AG04449 (cell line): ENCODE measurements at regions not wholly inside any gene's neighbourhood (a gene's known extent, or its start where the extent isn't known, plus 50 kb on each side); places are given as distances from the start of the nearest gene placed in this dataset.

Source experiments
- CTCF ChIA-PET: fragments of 350-600 bp; formaldehyde crosslinking; extraction: SDS; loops from one replicate; lab custom pipeline; 2021; ENCODE audit warnings: antibody characterized with exemption; lab: Yijun Ruan, JAX
- POLR2A ChIA-PET: fragments of 400-600, 350-600 bp; formaldehyde crosslinking; extraction: SDS; loops from one replicate; lab custom pipeline; 2020; ENCODE audit warnings: antibody characterized with exemption, inconsistent platforms; lab: Yijun Ruan, JAX
- DNase-seq: peaks from one replicate; pipeline ENCODE4 v3.0.0-alpha.2; 2010; ENCODE audit warnings: low read depth, low spot score
- H3K4me3 ChIP-seq: 2 replicates; pipeline ENCODE4 v1.5.1; 2011; ENCODE audit warnings: low read depth, mild to moderate bottlenecking, control low read depth, low read length
- TF ChIP-seq, protein P1 (sequence below): IDR thresholded peaks from one replicate; pipeline ENCODE4 v1.5.1; 2011; ENCODE audit warnings: mild to moderate bottlenecking, moderate library complexity, low read length, control low read depth, inconsistent platforms; ENCODE audit not compliant: insufficient read depth; ENCODE audit errors: missing control alignments

DNA sequence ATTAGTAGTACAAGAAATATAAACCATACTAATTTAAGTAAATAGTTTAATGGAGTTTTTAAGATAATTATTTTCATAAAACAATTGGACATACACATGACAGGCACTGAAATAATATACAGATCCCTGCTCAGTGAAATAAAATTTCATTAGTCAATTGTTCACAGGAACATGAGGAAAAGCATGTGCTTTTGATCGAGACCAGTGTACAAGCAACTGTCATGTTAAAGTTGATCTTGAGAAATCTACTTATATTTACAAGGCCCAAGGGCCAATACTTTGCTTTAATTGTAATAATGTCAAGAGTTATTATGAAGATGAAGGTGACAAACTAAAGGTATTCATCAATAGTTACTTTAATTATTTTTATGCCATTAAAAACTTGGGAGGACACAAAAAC lies 792.7 kb upstream of the LUZP2 start:
- ChIA-PET POLR2A (no interaction called here), CTCF (no interaction called here)
- TF ChIP-seq, protein P1, sequence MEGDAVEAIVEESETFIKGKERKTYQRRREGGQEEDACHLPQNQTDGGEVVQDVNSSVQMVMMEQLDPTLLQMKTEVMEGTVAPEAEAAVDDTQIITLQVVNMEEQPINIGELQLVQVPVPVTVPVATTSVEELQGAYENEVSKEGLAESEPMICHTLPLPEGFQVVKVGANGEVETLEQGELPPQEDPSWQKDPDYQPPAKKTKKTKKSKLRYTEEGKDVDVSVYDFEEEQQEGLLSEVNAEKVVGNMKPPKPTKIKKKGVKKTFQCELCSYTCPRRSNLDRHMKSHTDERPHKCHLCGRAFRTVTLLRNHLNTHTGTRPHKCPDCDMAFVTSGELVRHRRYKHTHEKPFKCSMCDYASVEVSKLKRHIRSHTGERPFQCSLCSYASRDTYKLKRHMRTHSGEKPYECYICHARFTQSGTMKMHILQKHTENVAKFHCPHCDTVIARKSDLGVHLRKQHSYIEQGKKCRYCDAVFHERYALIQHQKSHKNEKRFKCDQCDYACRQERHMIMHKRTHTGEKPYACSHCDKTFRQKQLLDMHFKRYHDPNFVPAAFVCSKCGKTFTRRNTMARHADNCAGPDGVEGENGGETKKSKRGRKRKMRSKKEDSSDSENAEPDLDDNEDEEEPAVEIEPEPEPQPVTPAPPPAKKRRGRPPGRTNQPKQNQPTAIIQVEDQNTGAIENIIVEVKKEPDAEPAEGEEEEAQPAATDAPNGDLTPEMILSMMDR = no peak
- H3K4me3 ChIP-seq = no peak overlapping the region
- no peak for DNase-seq

DNA sequence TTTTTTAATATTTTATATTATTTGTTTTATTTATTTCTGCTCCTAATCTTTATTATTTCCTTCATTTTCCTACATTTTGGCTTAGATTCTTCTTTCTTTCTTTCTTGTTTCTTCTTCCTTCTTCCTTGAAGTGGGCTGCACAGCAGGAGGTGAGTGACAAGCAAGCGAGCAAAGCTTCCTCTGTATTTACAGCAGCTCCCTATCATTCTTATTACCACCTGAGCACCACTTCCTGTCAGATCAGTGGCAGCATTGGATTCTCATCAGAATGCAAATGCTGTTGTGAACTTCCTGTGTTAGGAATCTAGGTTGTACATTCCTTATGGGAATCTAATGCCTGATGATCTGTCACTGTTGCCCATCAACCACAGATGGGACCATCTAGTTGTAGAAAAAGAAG lies 784.9 kb upstream of the LUZP2 start:
- POLR2A ChIA-PET = no interaction called here
- TF ChIP-seq, protein P1 = no peak
- CTCF ChIA-PET = no interaction called here
- DNase-seq = no peak
- no peak overlapping the region for H3K4me3 ChIP-seq

DNA sequence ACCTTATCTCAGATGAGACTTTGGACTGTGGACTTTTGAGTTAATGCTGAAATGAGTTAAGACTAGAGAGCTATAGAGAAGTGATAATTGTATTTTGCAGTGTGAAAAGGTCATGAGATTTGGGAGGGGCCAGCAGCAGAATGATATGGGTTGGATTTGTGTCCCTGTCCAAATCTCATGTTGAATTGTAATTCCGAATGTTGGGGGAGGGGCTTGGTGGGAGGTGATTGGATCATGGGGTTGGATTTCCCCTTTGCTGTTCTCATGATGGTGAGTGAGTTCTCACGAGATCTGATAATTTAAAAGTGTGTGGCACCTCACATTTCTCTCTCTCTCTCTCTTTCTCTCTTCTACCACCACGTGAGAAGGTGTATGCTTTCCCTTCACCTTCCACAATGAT lies 777.8 kb upstream of the LUZP2 start:
- TF ChIP-seq, protein P1 = no peak
- H3K4me3 ChIP-seq = no peak overlapping the region
- POLR2A ChIA-PET = no interaction called here
- DNase-seq = no peak
- CTCF ChIA-PET = no interaction called here

DNA sequence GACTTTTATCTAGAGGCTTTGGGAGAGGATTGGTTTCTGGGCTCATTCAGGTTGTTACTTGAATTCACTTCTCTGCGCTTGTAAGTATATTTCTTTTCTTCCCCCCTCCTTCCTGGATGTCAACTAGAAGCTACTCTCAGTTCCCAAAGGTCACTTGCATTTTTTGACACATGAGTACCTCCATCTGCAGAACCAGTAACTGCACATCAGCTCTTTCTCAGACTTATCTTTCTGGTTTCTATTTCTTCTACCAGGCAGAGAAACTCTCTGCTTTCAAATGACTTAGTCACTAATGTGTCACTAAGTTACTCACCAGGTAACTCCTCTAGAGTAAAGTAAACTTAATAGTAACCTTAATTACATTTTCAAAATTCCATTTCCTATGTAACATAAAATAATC lies 773.0 kb upstream of the LUZP2 start:
- no peak for DNase-seq
- ChIA-PET POLR2A (no interaction called here), CTCF (no interaction called here)
- no peak overlapping the region for H3K4me3 ChIP-seq
- TF ChIP-seq, protein P1 = no peak

DNA sequence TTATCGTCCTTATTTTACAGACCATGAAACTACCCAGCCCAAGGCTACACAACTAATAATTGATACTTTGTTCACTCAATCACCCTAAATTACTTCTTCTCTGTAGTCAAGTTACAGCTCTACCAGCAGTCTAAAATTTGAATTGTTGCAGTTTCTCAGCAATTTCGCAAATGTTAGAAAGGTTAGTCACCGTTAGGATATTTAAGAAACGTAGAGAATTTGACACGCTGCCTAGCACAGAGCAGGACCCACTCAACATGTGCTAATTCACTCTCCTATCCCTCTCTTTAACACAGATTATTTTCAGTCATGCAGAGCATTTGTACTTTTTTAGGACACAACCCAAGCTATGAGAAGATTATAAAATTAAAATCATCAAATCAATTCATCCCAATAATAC lies 771.1 kb upstream of the LUZP2 start:
- no peak for DNase-seq
- no peak overlapping the region for H3K4me3 ChIP-seq
- POLR2A ChIA-PET = interaction anchor here (0.6 kb wide), 2 partner anchors 57 to 403 kb away, joined by 3 read pairs; no protein-coding TSS in a partner anchor
- CTCF ChIA-PET = no interaction called here
- TF ChIP-seq, protein P1 = no peak

DNA sequence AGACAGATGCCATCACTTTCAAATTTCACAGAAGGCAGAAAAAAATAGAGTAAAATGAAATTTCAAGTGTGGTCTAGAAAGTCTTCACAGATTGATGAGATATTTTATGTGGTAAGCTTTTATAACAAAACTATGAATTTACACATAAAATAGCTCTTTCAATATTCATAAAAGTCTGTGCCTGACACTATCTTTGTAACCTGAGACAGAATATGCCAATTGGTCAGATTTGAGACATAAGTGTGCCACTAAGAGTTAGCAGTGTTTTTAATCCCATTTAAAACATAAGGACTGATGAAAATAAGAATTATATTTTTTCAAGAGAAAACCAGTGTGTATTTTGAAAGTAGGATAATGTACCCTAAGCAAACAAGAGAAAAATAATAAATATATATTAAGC lies 769.5 kb upstream of the LUZP2 start:
- DNase-seq = no peak
- POLR2A ChIA-PET = interaction anchor here (0.6 kb wide), 1 partner anchor 260 kb away, joined by 3 read pairs; no protein-coding TSS in a partner anchor
- TF ChIP-seq, protein P1 = no peak
- CTCF ChIA-PET = interaction anchor here (1.2 kb wide), 1 partner anchor 29 kb away, joined by 3 read pairs; no protein-coding TSS in a partner anchor
- no peak overlapping the region for H3K4me3 ChIP-seq
